A549 (cell line): ENCODE measurements at regions not wholly inside any gene's neighbourhood (a gene's known extent, or its start where the extent isn't known, plus 50 kb on each side); places are given as distances from the start of the nearest gene placed in this dataset.

Experiments used
- ATAC-seq, 2 experiments: fragments of 200-7000 bp in 1 of 2; fragments of >200 bp in 1 of 2; cut with Nextera tagmentation in 1 of 2; cut with Tn5 transposase in 1 of 2; 3 replicates each; pipeline versions ENCODE4 v1.8.0 to v1.9.1; 2018 to 2020; ENCODE audit warnings: mild to moderate bottlenecking in 1 of 2, moderate library complexity in 1 of 2
- CTCF ChIA-PET: fragments of 300-600 bp; sonication (Branson Sonifier 250); formaldehyde crosslinking; extraction: SDS; loops from one replicate; lab custom pipeline; 2021; ENCODE audit warnings: antibody characterized with exemption, inconsistent platforms; lab: Yijun Ruan, JAX
- POLR2A ChIA-PET: fragments of 350-600 bp; formaldehyde crosslinking; extraction: SDS; loops from one replicate; lab custom pipeline; 2021; ENCODE audit warnings: antibody characterized with exemption, inconsistent platforms; lab: Yijun Ruan, JAX
- DNase-seq, 2 experiments: peaks; one replicate each; pipeline versions ENCODE4 v3.0.0 to v3.0.0-alpha.2; 2011 to 2016; ENCODE audit warnings: low read depth in 1 of 2, low spot score in 1 of 2
- FAIRE-seq: peaks from 2 replicates; lab custom pipeline; 2011; peaks lifted over from hg19 to GRCh38; lab: Jason Lieb, UNC
- H3K27ac ChIP-seq, 2 experiments: fragments of >200 bp; sonication (Bioruptor Twin); formaldehyde crosslinking; 3 replicates each; pipeline ENCODE4 v1.5.1; 2016 to 2017
- H3K4me1 ChIP-seq: fragments of >200 bp; sonication (Bioruptor Twin); formaldehyde crosslinking; 3 replicates; pipeline ENCODE4 v1.6.1; 2016
- H3K4me2 ChIP-seq: fragments of >200 bp; sonication (Bioruptor Twin); formaldehyde crosslinking; 3 replicates; pipeline ENCODE4 v1.6.1; 2016
- H3K4me3 ChIP-seq: fragments of >200 bp; sonication (Bioruptor Twin); formaldehyde crosslinking; 3 replicates; pipeline ENCODE4 v1.5.1; 2016
- H3K9me3 ChIP-seq: fragments of >200 bp; sonication (Bioruptor Twin); formaldehyde crosslinking; 3 replicates; pipeline ENCODE4 v1.6.1; 2016
- BCL3 ChIP-seq: fragments of >200 bp; sonication (Bioruptor Twin); formaldehyde crosslinking; IDR thresholded peaks from 3 replicates; pipeline ENCODE4 v1.6.1; 2016
- FOSB ChIP-seq: fragments of 250-450 bp; sonication (Bioruptor Pico); IDR thresholded peaks from 2 replicates; pipeline ENCODE4 v1.5.0; 2020; ENCODE audit warnings: mild to moderate bottlenecking, moderate library complexity
- FOSL2 ChIP-seq, 2 experiments: fragments of 450-650 bp in 1 of 2; fragments of >200 bp in 1 of 2; sonication (Bioruptor Twin) in 1 of 2; formaldehyde crosslinking; IDR thresholded peaks; 2 replicates each; pipeline versions ENCODE4 v1.5.0 to v1.6.1; 2016 to 2020; ENCODE audit warnings: mild to moderate bottlenecking in 1 of 2, moderate library complexity in 1 of 2
- FOXS1 ChIP-seq: fragments of 250-450 bp; sonication (Bioruptor Pico); IDR thresholded peaks from 2 replicates; pipeline ENCODE4 v1.5.0; 2020; ENCODE audit warnings: mild to moderate bottlenecking, moderate library complexity
- HEYL ChIP-seq: fragments of 250-450 bp; sonication (Bioruptor Pico); IDR thresholded peaks from 2 replicates; pipeline ENCODE4 v1.8.0; 2021; ENCODE audit warnings: mild to moderate bottlenecking, moderate library complexity
- HOXB13 ChIP-seq: fragments of 250-450 bp; sonication (Bioruptor Pico); IDR thresholded peaks from 2 replicates; pipeline ENCODE4 v1.5.0; 2020; ENCODE audit warnings: low read depth, mild to moderate bottlenecking, moderate library complexity
- HOXB5 ChIP-seq: fragments of 250-450 bp; sonication (Bioruptor Pico); IDR thresholded peaks from 2 replicates; pipeline ENCODE4 v1.5.0; 2020; ENCODE audit warnings: mild to moderate bottlenecking, moderate library complexity
- JUN ChIP-seq, 2 experiments: fragments of >200 bp; sonication (Bioruptor Twin); formaldehyde crosslinking; IDR thresholded peaks; 2 replicates in 1 of 2; 3 replicates in 1 of 2; pipeline ENCODE4 v1.6.1; 2016 to 2017
- NR3C1 ChIP-seq: fragments of >200 bp; sonication (Bioruptor Twin); formaldehyde crosslinking; IDR thresholded peaks from 3 replicates; pipeline ENCODE4 v1.6.1; 2017
- PHF8 ChIP-seq: fragments of 200-600 bp; sonication (generic); IDR thresholded peaks from 2 replicates; pipeline ENCODE4 v1.6.1; 2016; ENCODE audit warnings: low read depth, mild to moderate bottlenecking, antibody characterized with exemption, moderate library complexity, borderline replicate concordance
- POLR2A ChIP-seq: IDR thresholded peaks from 2 replicates; pipeline ENCODE4 v1.6.1; 2012; ENCODE audit warnings: mild to moderate bottlenecking, low read length
- RAD21 ChIP-seq, 2 experiments: fragments of >200 bp in 1 of 2; sonication (Bioruptor Twin) in 1 of 2; formaldehyde crosslinking in 1 of 2; IDR thresholded peaks in 1 of 2; conservative IDR thresholded peaks in 1 of 2; 2 replicates in 1 of 2; 3 replicates in 1 of 2; pipeline ENCODE4 v1.6.1; 2012 to 2018; ENCODE audit warnings: inconsistent platforms in 1 of 2
- RARB ChIP-seq: fragments of 250-450 bp; sonication (Bioruptor Pico); IDR thresholded peaks from 2 replicates; pipeline ENCODE4 v1.8.0; 2021; ENCODE audit warnings: mild to moderate bottlenecking, moderate library complexity
- RCOR1 ChIP-seq: fragments of 150-350 bp; IDR thresholded peaks from 2 replicates; pipeline ENCODE4 v1.6.1; 2014; ENCODE audit warnings: antibody characterized with exemption, low read length, low read depth
- REST ChIP-seq: fragments of 200-600 bp; sonication (generic); IDR thresholded peaks from 2 replicates; pipeline ENCODE4 v1.6.1; 2016; ENCODE audit warnings: antibody characterized with exemption, mild to moderate bottlenecking, moderate library complexity
- SMC3 ChIP-seq: fragments of >200 bp; sonication (Bioruptor Twin); formaldehyde crosslinking; IDR thresholded peaks from 3 replicates; pipeline ENCODE4 v1.6.1; 2018; ENCODE audit warnings: inconsistent platforms
- SREBF2 ChIP-seq: fragments of 450-650 bp; IDR thresholded peaks from 2 replicates; pipeline ENCODE4 v1.6.1; 2014; ENCODE audit warnings: mild to moderate bottlenecking, moderate library complexity
- TFCP2L1 ChIP-seq: fragments of 250-450 bp; sonication (Bioruptor Pico); IDR thresholded peaks from 2 replicates; pipeline ENCODE4 v1.5.0; 2021; ENCODE audit warnings: mild to moderate bottlenecking
- TP53 ChIP-seq: fragments of 250-450 bp; sonication (Bioruptor Pico); IDR thresholded peaks from 2 replicates; pipeline ENCODE4 v1.5.0; 2021; ENCODE audit warnings: mild to moderate bottlenecking, moderate library complexity
- ZFP36 ChIP-seq: fragments of 450-650 bp; IDR thresholded peaks from 2 replicates; pipeline ENCODE4 v1.6.1; 2014; ENCODE audit warnings: borderline replicate concordance; ENCODE audit not compliant: partially characterized antibody
- ZNF302 ChIP-seq: fragments of 250-450 bp; sonication (Bioruptor Pico); IDR thresholded peaks from 2 replicates; pipeline ENCODE4 v1.9.0; 2021; ENCODE audit warnings: inconsistent platforms, mild to moderate bottlenecking, moderate library complexity
- WGBS: methylation state at CpG from one replicate; pipeline ENCODE4 v1.1.6; 2017; ENCODE audit errors: missing lambda C conversion rate; 5-methylcytosine and 5-hydroxymethylcytosine counted together
- TF ChIP-seq, protein P1 (sequence below): IDR thresholded peaks from 2 replicates; pipeline ENCODE4 v1.6.1; 2012
- TF ChIP-seq, protein P2 (sequence below): fragments of 250-450 bp; sonication (Bioruptor Pico); IDR thresholded peaks from 2 replicates; pipeline ENCODE4 v1.5.0; 2020; ENCODE audit warnings: low read depth, mild to moderate bottlenecking, moderate library complexity
- TF ChIP-seq, protein P3 (sequence below): fragments of >200 bp; sonication (Bioruptor Twin); formaldehyde crosslinking; IDR thresholded peaks from 3 replicates; pipeline ENCODE4 v1.5.1; 2016

DNA sequence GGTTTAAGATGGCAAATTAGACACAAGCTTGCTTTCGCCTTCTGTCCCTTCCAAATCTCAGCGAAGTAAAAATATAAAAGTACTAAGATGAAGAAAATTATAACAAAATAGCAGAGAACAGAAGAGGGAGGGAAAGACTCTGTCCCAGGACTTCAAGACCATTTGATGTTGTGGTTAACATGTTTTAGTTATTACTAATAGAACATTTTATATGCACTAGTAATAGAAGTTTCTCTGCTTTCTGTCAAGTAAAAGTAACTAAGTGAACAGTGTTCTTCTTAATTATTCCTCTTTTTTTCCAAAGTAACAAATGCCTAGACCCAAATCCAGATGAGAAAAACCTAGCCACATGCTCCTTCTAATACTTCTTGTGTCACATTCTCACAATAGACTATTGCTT lies 85.1 kb upstream of the DAAM1 start:
- DNase-seq (no peak), FAIRE-seq (no peak), ATAC-seq (no peak)
- CTCF ChIA-PET: interaction anchor here (0.7 to 1.0 kb wide), 2 partner anchors 20 to 74 kb away, joined by 3 to 4 read pairs; no protein-coding TSS in a partner anchor
- Histone ChIP-seq H3K4me2 (no peak overlapping the region), H3K4me1 (peaks cover 10% of the 10 kb centered on the region), H3K9me3 (no peaks in the 10 kb centered on the region), H3K27ac (no peak overlapping the region), H3K4me3 (no peak overlapping the region)
- 57% methylated on average over 2 of the region's 2 CpGs for WGBS
- POLR2A ChIA-PET: no interaction called here
- TF ChIP-seq HOXB13 (CRISPR knock-in tag): no peak
- TF ChIP-seq HEYL (CRISPR knock-in tag): no peak
- TF ChIP-seq FOSB (CRISPR knock-in tag): no peak
- no peak for TF ChIP-seq SMC3
- no peak for TF ChIP-seq REST
- TF ChIP-seq, protein P1, sequence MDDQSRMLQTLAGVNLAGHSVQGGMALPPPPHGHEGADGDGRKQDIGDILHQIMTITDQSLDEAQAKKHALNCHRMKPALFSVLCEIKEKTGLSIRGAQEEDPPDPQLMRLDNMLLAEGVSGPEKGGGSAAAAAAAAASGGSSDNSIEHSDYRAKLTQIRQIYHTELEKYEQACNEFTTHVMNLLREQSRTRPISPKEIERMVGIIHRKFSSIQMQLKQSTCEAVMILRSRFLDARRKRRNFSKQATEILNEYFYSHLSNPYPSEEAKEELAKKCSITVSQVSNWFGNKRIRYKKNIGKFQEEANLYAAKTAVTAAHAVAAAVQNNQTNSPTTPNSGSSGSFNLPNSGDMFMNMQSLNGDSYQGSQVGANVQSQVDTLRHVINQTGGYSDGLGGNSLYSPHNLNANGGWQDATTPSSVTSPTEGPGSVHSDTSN: no peak
- TF ChIP-seq TFCP2L1: no peak
- no peak for TF ChIP-seq RAD21 (conservative IDR thresholded peaks at IDR 0.05 in 1 of 2, IDR thresholded peaks at IDR 0.05 in 1 of 2)
- TF ChIP-seq, protein P2, sequence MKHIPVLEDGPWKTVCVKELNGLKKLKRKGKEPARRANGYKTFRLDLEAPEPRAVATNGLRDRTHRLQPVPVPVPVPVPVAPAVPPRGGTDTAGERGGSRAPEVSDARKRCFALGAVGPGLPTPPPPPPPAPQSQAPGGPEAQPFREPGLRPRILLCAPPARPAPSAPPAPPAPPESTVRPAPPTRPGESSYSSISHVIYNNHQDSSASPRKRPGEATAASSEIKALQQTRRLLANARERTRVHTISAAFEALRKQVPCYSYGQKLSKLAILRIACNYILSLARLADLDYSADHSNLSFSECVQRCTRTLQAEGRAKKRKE (CRISPR knock-in tag): no peak

- ChIA-PET CTCF (interaction anchor here (0.9 to 2.5 kb wide), 7 partner anchors 8 to 606 kb away, joined by 3 to 12 read pairs (median 4); no protein-coding TSS in a partner anchor), POLR2A (no interaction called here)
- DNase-seq (no peak), FAIRE-seq (no peak), ATAC-seq (no peak)
- Histone ChIP-seq H3K4me2 (no peak overlapping the region), H3K9me3 (no peaks in the 10 kb centered on the region), H3K4me3 (no peak overlapping the region), H3K4me1 (no peaks in the 10 kb centered on the region), H3K27ac (no peak overlapping the region)
- 11% methylated on average over 2 of the region's 2 CpGs for WGBS
- TF ChIP-seq, protein P3, sequence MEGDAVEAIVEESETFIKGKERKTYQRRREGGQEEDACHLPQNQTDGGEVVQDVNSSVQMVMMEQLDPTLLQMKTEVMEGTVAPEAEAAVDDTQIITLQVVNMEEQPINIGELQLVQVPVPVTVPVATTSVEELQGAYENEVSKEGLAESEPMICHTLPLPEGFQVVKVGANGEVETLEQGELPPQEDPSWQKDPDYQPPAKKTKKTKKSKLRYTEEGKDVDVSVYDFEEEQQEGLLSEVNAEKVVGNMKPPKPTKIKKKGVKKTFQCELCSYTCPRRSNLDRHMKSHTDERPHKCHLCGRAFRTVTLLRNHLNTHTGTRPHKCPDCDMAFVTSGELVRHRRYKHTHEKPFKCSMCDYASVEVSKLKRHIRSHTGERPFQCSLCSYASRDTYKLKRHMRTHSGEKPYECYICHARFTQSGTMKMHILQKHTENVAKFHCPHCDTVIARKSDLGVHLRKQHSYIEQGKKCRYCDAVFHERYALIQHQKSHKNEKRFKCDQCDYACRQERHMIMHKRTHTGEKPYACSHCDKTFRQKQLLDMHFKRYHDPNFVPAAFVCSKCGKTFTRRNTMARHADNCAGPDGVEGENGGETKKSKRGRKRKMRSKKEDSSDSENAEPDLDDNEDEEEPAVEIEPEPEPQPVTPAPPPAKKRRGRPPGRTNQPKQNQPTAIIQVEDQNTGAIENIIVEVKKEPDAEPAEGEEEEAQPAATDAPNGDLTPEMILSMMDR: no peak
- TF ChIP-seq NR3C1 (no peak), ZNF302 (no peak), TP53 (CRISPR knock-in tag) (no peak), POLR2A (no peak), BCL3 (no peak), RCOR1 (no peak), SREBF2 (no peak), FOXS1 (no peak), HOXB5 (CRISPR knock-in tag) (no peak), ZFP36 (no peak), PHF8 (no peak), REST (no peak), JUN (IDR thresholded peaks at IDR 0.05) (no peak), RARB (CRISPR knock-in tag) (no peak), FOSL2 (IDR thresholded peaks at IDR 0.05) (no peak), FOSL2 (CRISPR knock-in tag; IDR thresholded peaks at IDR 0.05) (no peak)
Measured at GRCh38 chr14:59107819-59108218, 80.6 kb upstream of the DAAM1 start.
